ENCODE measurements at regions not wholly inside any gene's neighbourhood (a gene's known extent, or its start where the extent isn't known, plus 50 kb on each side); places are given as distances from the start of the nearest gene placed in this dataset.

GRCh38 chr10:53183733-53184132 lies 411.1 kb upstream of the MBL2 start:
- TF ChIP-seq CTCF (optimal IDR thresholded peaks at IDR 0.05 in 1 of 3, IDR thresholded peaks at IDR 0.05 in 1 of 3, conservative IDR thresholded peaks at IDR 0.05 in 1 of 3; ENCODE audit: extremely low read depth in 1 of 3, insufficient read depth in 2 of 3, low read length in 3 of 3) (no peak), EZH2 (IDR thresholded peaks at IDR 0.05; ENCODE audit: low read length) (no peak)
